Left ventricle myocardium superior (tissue), 1 donor: ENCODE measurements at regions not wholly inside any gene's neighbourhood (a gene's known extent, or its start where the extent isn't known, plus 50 kb on each side); places are given as distances from the start of the nearest gene placed in this dataset.
A peak's percentile ranks its signal among the peaks of the same experiment; 100 is the strongest.

Experiments
- ATAC-seq: fragments of 200-7000 bp; cut with Tn5 transposase; one replicate; pipeline ENCODE4 v1.9.1; 2020; ENCODE audit warnings: mild to moderate bottlenecking, moderate library complexity
- DNase-seq: peaks from one replicate; pipeline ENCODE4 v3.0.0-alpha.2; 2020
- intact Hi-C: fragments of 100-400 bp; cut with micrococcal nuclease; formaldehyde crosslinking; loops from one replicate; pipeline ENCODE4 v1.11.0; 2022
- donor health status: DM: no; HTN: yes; CAD: no; lungs with severe emphysema.

- peak; percentile 96 for ATAC-seq
- intact Hi-C loops = loop anchor here (5.0 to 10.0 kb wide), 2 partner anchors 58 to 105 kb away; partner anchors contain the start of gene IER5
Observed at GRCh38 chr1:181142096-181142958, 53.8 kb downstream of the IER5 start.

DNA sequence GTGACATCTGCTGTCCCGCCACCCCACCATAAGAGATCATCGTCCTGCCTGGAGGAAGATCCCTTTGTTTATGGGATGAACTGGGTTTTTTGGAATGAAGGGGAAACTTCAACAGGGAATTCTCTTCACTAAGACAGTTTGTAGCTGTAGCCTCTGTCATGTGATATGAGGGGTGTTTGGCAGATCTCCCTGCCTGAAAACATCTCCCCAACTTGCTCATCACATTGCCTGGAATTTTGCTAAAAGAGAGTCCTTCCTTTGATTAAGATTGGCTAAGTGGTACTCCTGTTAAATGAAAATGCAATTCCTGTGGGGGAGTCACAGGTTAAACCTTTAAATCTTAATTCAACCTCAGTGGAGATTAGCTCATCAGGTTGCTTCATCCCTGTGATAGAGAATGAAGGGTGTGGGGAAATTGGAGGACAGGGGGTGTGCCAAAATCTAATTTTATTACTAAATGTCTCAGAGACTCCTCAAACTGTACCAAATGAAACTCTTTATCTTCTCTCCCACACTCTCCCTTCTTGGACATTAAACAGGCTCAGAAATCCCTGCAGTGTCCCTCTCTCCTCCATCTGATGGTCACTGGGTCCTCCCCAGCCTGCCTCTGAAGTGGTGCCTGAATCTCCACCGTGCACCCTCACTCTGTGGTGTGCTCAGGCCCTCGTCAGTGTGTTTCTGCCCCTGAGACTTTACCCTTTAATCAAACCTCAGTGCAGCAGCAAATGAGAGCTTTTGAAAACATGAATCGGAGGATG is 54.8 kb downstream of the IER5 start:
- no peak for ATAC-seq
- DNase-seq = no peak
- intact Hi-C loops = loop anchor here (5.0 to 10.0 kb wide), 2 partner anchors 58 to 106 kb away; partner anchors contain the start of gene IER5

More at GRCh38 chr1:181142096-181142958, 53.8 kb downstream of the IER5 start:
- peak; percentile 92 for DNase-seq

DNA sequence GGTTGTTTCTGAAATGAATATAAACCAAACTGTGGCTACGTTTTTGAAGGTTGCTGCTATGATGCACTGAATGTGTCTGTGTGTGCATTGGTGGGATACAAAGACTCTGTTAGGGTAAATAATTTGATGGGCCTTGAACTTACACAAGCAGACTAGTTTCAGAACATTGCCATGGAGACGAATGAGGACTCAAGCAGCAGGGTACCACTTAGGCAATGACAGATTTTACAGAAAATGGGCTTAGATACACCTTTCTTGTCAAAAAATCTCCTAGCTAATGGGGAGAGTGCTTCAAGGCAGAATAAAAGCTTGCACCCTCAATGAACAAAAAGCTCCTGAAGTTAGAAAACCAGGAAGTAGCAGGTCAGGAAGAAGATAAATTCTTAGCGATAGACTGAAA is 55.7 kb downstream of the IER5 start:
- no peak for ATAC-seq
- intact Hi-C loops = loop anchor here (5.0 to 10.0 kb wide), 2 partner anchors 59 to 107 kb away; partner anchors contain the start of gene IER5
- no peak for DNase-seq

GRCh38 chr1:181148636-181149035 is 60.1 kb downstream of the IER5 start:
- intact Hi-C loops = loop anchor here (10.0 kb wide), 1 partner anchor 64 kb away; the partner anchor contains the start of gene IER5
- ATAC-seq (no peak), DNase-seq (no peak)

DNA sequence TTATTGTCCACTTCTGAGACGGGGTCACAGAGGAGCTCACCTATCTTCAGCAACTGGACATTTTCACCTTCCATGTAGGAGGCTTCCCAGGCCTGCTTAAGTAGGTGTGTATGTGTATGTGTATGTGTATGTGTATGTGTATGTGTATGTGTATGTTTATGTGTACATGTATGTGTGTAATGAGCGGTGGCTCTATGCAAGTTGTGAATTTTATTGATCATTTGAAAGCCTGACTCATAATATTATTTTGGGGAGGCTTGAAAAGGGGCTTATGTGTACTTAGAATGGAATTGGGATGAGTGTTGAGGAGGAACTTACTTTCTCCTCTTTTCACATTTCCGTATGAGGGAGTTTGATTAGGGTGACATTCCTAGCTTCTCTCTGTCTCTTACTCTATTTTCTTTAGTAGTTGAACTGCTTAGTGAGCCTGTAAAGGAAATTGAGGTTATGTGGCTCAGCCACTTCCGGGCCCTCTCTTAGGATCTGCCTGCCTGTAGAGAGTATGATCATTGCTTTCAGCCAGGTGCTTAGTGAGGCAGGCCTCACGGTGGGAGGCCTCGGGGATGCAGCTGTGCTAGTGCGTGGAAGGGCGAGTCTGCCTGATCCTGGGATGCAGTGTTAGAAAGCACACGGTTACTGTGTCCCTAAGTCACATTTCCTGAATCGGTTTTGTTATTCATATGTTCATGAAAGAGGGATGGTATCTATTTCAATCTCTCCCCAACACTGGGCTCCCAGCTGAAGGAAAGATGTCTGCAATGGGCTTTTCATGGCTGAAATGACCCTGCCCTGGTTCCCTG is 61.0 kb downstream of the IER5 start:
- intact Hi-C loops = loop anchor here (10.0 kb wide), 1 partner anchor 65 kb away; the partner anchor contains the start of gene IER5
- ATAC-seq (no peak), DNase-seq (no peak)

GRCh38 chr1:181150273-181150672 is 61.8 kb downstream of the IER5 start:
- ATAC-seq (no peak), DNase-seq (no peak)
- intact Hi-C loops = no loop called here

GRCh38 chr1:181150842-181151241 is 62.3 kb downstream of the IER5 start:
- intact Hi-C loops = no loop called here
- ATAC-seq = no peak

GRCh38 chr1:181151378-181152326 is 63.2 kb downstream of the IER5 start:
- ATAC-seq = peak; percentile 78
- intact Hi-C loops = no loop called here
- DNase-seq = no peak

More at GRCh38 chr1:181150842-181151241, 62.3 kb downstream of the IER5 start:
- DNase-seq = no peak

- ATAC-seq (peak; percentile 93), DNase-seq (peak; percentile 93)
- intact Hi-C loops = no loop called here
Observed at GRCh38 chr1:181152892-181153633, 64.6 kb downstream of the IER5 start.

DNA sequence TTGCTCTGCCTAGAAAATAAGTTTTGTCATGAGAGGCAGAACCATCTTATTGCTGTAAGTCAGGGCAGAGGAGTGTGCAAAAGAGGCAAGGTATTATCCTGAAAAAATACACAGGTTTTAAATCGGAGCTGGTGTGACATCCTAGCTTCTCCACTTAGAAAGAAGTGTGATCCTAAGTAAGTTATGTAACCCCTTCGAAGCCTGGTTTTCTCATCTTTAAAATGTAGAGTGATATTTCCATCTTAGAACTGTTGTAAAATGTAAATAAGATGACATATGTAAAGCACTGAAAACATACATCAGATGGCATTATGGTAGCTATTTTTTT is 65.1 kb downstream of the IER5 start:
- intact Hi-C loops = no loop called here
- ATAC-seq (no peak), DNase-seq (no peak)

GRCh38 chr1:181155339-181155738 is 66.8 kb downstream of the IER5 start:
- intact Hi-C loops = no loop called here
- ATAC-seq = no peak

GRCh38 chr1:181159451-181160140 is 71.1 kb downstream of the IER5 start:
- no peak for DNase-seq
- ATAC-seq = peak; percentile 61
- intact Hi-C loops = loop anchor here (10.0 kb wide), 1 partner anchor 275 kb away; no protein-coding TSS in a partner anchor

More at GRCh38 chr1:181155339-181155738, 66.8 kb downstream of the IER5 start:
- no peak for DNase-seq

GRCh38 chr1:181160322-181160721 is 71.8 kb downstream of the IER5 start:
- no peak for DNase-seq
- no peak for ATAC-seq
- intact Hi-C loops = loop anchor here (10.0 kb wide), 1 partner anchor 276 kb away; no protein-coding TSS in a partner anchor

GRCh38 chr1:181160998-181161870 is 72.7 kb downstream of the IER5 start:
- intact Hi-C loops = loop anchor here (10.0 kb wide), 1 partner anchor 276 kb away; no protein-coding TSS in a partner anchor
- no peak for ATAC-seq

GRCh38 chr1:181163662-181164061 is 75.2 kb downstream of the IER5 start:
- no peak for DNase-seq
- ATAC-seq = no peak
- intact Hi-C loops = loop anchor here (10.0 kb wide), 1 partner anchor 279 kb away; no protein-coding TSS in a partner anchor

More at GRCh38 chr1:181160998-181161870, 72.7 kb downstream of the IER5 start:
- no peak for DNase-seq
